CD4-positive, alpha-beta T cell treated with Interleukin-21 for 1 hour (primary cell): ENCODE measurements at regions not wholly inside any gene's neighbourhood (a gene's known extent, or its start where the extent isn't known, plus 50 kb on each side); places are given as distances from the start of the nearest gene placed in this dataset.

Experiments
- DNase-seq: peaks from one replicate; pipeline ENCODE4 v3.0.0-alpha.2; 2020

DNA sequence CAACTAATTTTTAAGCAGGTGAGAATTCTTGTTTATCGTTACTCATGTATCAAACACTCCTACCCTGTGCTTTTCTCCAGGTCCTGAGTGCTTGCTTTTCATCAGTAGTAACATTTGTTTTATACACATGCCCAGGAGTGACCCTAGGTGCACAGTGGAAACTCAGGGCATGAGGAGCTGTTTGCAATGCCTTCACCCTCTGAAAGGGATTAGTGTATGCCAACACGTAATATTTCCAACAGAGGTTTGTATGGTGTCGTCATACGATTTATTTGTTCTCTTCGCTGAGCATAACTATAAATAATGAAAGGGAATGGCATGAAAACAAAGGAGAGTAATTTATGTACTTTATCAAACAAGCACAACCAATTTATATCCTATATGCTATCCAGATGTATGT lies 537.4 kb upstream of the MMS22L start:
- DNase-seq, result no peak

- no peak for DNase-seq
Observed at GRCh38 chr6:97822632-97823031, 539.6 kb upstream of the MMS22L start.

- no peak for DNase-seq
Observed at GRCh38 chr6:97841763-97842162, 558.7 kb upstream of the MMS22L start.

DNA sequence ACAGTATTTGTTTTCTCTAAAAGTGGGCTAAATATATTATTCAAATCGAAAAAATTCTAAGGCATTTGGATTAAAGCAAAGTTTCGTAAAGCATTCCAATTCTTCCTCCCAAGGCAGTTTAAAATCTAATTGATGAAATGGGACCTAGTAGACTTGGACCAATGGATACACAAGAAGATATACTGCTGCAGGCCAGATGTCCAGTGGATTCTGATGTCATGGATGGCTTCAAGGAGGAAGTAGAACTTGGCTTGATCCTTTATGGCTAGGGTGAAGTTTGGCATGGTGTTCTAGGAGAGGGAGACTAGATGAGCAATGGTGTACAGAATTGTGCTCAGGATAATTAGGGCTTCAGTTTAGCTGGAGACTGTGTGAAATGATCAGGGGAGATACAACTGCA lies 559.5 kb upstream of the MMS22L start:
- no peak for DNase-seq

DNA sequence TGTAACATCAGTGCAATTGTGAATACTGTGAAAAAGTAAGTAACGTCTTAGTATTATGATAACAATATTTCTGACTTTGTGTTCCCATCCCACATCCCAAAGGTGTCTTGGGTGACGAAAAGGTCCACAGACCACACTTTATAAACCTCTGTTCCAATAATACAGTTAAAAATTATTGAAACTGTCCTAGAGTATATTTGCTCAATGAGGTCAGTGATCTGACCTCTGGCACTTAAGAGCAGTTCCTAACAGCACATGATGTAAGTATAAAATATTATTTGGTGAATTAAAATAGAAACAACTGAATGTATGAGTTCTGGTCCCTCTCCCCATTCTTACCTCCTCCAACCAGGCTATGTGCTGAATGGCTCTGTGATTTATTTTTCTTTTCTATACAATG lies 566.4 kb upstream of the MMS22L start:
- DNase-seq, result no peak

DNA sequence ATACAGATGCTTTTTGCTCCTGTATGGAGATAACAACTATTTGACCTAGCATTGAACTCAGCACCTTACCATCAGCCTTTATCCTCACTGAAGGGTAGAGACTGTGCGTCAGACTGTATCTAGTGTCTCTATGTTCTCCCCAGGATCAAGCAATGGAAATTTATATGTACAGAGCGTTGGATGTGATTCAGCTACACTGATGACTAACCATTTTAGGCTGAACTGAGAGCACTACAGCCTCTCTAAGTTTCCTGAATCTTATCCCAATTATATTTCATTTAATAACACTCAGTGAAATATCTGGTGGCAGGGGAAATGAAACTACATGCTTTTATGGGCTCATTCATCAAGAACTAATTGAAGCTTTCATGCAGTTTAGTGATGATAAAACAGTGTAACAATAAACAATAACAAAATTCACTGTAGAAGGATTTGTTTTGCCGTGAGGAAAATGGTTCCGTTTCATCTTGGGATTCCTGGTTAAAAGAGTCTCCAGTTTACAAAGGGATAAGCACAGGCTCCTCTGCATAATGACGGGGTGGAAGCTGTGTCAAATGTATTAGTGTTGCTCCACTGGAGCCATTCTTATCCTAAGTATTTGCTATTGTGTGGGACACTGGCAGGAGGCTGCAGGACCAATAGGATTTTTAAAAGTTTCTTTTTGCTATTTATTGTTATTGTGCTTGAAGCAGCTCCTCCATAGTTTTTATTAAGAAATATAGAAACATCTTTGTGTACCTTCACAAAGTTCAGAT lies 567.6 kb upstream of the MMS22L start:
- no peak for DNase-seq

GRCh38 chr6:97863697-97864096 lies 580.7 kb upstream of the MMS22L start:
- DNase-seq, result no peak

DNA sequence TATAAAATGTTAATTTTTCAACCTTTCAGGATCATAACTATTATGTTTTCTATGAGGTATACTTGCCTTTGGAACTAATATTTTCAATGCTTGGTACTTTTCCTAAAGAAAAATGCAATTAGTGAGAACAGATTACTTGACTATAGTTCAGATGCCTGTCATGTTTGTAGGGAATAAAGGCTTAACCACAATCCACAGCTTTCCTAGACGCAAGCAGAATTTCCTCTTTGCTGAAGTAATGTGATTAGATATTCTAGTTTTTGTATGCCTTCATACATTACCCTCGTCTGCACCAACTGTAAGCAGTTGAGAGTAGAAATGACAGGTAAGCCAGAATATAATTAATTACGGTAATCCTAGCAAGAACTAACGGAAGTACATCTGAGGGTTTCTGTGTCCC lies 581.4 kb upstream of the MMS22L start:
- DNase-seq, result no peak

DNA sequence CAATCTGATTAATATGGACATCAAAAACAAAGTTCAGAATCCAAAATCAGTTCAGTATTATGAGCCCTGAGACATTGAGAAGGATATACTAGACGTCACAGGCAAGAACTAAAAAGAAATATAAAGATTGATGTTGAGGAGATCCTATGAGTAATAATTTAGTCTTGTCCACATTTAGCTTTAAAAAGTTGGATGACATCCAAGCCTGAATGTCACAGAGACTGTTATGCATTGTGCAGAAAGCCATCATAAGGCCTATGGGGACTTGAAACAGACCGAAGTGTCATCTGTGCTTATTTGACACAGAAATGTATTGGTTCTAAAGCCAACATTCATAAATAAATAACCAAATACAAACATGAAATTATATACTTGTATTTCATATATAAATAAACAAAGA lies 581.8 kb upstream of the MMS22L start:
- no peak for DNase-seq

- no peak for DNase-seq
Observed at GRCh38 chr6:97865612-97866011, 582.6 kb upstream of the MMS22L start.

DNA sequence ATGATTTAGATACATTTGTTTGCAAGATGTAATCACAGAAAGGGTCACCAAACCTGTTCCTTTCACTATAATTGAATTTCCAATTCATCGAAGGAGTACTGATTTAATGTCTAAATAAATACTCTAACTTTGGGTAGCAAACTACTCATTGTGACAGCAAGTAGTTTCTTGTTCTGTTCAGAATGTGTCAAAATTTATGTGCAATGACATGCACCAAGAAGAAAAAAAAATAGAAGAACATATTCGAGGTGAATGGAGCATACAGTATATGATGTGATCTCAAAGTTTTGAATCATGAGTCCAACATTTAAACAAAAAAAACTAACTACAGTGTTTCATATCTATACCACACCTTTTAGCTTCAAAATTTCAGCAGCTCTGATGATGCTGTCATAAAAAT lies 583.6 kb upstream of the MMS22L start:
- DNase-seq, result no peak

DNA sequence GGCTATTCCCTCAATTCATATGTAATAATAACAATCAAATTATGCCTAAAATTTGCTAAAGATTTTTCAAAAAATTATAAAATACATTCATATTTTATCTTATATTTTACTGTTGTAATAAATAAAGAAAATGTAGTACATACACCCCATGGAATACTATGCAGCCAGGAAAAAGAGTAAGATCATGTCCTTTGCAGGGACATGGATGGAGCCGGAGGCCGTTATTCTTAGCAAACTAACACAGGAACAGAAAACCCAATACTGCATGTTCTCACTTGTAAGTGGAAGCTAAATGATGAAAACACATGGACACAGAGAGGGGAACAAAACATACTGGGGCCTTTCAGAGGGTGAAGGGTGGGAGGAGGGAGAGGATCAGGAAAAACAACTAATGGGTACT lies 584.2 kb upstream of the MMS22L start:
- DNase-seq, result no peak

GRCh38 chr6:97870273-97870672 lies 587.3 kb upstream of the MMS22L start:
- DNase-seq, result no peak

DNA sequence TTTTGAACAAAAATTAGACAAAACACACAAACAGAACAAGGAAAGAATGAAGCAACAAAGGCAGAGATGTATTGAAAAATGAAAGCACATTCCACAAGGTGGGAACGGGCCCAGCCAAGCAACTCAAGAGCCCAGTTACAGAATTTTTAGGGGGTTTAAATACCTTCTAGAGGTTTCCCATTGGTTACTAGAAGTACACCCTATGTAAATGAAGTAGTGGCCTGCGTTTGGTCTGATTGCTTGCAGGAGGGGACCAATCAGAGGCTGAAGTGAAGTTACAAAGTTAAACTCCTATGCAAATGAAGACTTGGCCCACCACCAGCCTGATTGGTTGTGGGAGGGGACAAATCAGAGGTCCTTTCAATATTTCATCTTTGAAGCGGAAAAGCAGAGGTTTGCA lies 593.7 kb upstream of the MMS22L start:
- no peak for DNase-seq

- no peak for DNase-seq
Observed at GRCh38 chr6:97882755-97883154, 599.7 kb upstream of the MMS22L start.

DNA sequence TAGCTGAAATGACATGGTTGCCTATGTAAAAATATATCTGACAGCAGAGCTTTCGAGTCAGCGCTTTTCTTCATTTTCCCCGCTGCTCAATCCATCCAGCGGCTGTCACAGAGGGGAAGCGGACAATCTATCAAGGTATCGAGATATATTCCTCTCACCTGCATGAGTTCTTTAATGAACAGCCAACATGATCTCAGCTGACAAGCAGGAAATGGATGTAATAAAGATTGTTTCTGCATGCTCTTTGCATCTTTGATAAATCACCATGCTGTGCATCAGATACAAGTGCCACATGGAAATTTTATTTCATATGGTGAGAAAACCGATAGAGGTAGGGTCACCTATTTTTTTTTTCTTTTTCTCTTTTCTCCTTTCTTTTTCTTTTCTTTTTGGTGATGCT lies 602.3 kb upstream of the MMS22L start:
- no peak for DNase-seq

DNA sequence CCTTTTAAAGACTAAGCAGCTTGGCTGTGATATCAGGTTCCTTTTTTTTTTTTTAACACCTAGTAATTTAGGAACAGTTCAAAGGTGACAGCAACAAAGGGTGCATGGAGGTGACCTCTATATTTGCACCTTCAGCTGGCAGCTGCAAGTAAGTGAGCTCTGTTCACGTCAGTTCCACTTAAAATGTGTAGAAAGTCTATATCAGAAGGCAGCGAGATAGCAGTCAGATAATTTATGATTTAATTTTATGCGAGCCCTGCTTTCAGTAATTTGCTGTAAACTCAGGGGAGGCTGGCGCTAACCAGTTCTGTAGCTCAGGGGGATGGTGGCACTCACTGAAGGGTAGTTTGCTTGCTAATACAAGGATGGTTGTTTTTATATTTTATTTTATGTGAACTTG lies 602.8 kb upstream of the MMS22L start:
- no peak for DNase-seq

DNA sequence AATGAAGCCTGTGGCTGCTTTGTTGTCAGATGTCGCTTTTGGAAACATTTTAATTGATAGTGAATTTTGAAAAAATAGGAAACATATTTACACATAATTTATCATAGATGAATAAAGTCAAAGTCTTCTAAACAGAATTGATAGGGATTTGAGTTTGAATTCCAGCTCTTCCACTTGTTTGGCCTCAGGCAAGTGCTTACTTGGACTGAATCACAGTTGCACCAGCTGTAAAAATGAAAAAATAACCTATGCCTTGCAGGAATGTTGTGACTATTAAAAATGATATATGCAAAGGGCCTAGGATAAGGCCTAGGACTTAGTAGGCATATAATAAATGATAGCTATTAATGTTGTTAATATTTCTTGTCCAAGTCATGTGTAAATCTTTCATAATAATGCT lies 618.5 kb upstream of the MMS22L start:
- no peak for DNase-seq

GRCh38 chr6:97909380-97909779 lies 626.4 kb upstream of the MMS22L start:
- DNase-seq, result no peak

DNA sequence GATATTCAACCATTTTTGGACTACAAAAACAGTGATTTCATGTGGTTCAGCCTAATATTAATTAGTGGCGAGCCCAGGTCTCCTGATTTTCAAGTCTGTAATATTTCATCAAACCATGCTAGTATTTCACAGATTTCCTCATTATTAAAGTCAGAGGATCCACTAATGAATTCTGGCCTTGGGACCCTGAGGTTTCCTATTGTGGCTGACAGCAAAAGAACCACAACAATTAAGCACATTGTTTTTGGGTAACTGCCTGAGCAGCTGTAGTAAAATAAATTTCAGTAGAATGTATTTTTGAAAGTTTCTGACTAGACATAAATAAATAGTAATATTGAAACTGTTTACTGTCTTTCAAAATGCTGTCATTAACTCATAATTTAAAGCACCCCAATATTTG lies 630.7 kb upstream of the MMS22L start:
- no peak for DNase-seq

GRCh38 chr6:97914912-97915311 lies 631.9 kb upstream of the MMS22L start:
- no peak for DNase-seq

- DNase-seq, result no peak
Observed at GRCh38 chr6:97915537-97915936, 632.5 kb upstream of the MMS22L start.

- no peak for DNase-seq
Observed at GRCh38 chr6:97917369-97917768, 634.4 kb upstream of the MMS22L start.

DNA sequence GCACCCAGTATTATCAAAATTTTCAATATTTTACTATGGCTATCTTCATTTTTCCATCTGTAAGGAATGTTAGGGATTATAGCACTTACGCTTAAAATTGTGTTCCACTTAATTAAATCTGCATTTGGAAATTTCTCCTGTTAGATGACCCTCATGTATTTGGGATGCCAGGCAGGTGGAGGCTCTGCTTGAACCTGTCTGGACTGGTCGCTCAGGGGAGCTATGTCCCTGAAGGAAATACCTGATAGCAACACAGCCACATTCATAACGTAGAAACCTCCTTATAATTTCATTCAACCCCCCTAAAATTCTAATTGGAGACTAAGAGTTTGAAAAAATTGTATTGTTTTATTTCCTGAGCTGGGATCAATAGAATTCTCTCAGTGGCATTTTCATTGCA lies 636.0 kb upstream of the MMS22L start:
- DNase-seq, result no peak

DNA sequence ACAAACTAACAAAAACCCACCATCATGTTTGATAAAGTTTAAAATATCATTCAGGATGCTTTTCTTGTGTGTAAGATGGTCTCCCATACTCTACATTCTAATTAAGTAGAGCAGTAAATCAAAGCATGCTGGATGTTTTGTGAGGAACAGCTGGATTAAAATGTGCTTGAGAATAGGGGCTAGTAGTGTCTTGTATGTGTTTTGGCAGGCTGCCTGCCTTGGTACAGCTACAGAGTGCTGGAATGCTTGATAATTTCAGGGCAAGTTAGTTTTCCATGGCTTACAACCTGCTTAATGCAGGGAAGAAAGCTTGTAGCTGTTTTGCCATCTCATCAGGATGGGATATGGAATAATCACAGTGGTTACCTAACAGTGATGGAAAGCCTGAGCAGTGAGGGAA lies 636.6 kb upstream of the MMS22L start:
- no peak for DNase-seq

DNA sequence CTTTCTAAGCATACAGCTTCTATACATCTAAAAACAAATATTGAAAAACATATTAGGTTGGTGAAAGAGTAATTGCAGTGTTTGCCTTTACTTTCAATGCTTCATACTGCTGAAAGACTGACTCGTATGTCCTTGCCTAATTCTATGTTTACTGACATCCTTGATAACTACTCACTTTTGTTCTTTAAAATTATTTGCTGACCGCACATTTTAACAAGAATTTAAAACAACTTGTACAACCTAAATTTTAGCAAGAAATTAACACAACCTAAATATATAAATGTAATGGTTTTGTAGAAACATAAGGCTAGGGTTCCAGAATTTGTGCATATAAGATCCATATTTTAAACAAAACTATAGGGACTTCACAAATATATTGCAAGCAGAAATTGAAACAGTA lies 640.2 kb upstream of the MMS22L start:
- no peak for DNase-seq
